Stomach (tissue), 8 donors: ENCODE measurements at regions not wholly inside any gene's neighbourhood (a gene's known extent, or its start where the extent isn't known, plus 50 kb on each side); places are given as distances from the start of the nearest gene placed in this dataset.

Experiments used
- DNase-seq, 2 donors: peaks; one replicate each; pipeline versions ENCODE4 v3.0.0 to v3.0.0-alpha.2; 2013 to 2019
- H3K27ac ChIP-seq, 5 donors: fragments of 200-600 bp in 4 of 5; sonication (generic) in 4 of 5; one replicate each; pipeline ENCODE4 v1.5.1; 2013 to 2019; ENCODE audit warnings: mild to moderate bottlenecking in 1 of 5, moderate library complexity in 1 of 5
- H3K27me3 ChIP-seq, 3 donors: fragments of 200-600 bp; sonication (generic); one replicate each; pipeline ENCODE4 v1.5.1; 2017 to 2019; ENCODE audit warnings: mixed run types in 1 of 3
- H3K36me3 ChIP-seq, 4 donors: fragments of 200-600 bp; sonication (generic); 1 replicate in 3 of 4; 2 replicates in 1 of 4; pipeline ENCODE4 v1.5.1; 2016 to 2019
- H3K4me1 ChIP-seq, 4 donors: fragments of 200-600 bp; sonication (generic); one replicate each; pipeline ENCODE4 v1.5.1; 2016 to 2019
- H3K4me3 ChIP-seq, 4 donors: fragments of 200-600 bp; sonication (generic) in 3 of 4; one replicate each; pipeline ENCODE4 v1.5.1; 2016 to 2019; ENCODE audit warnings: mild to moderate bottlenecking in 1 of 4
- H3K9me3 ChIP-seq, 4 donors: fragments of 200-600 bp; sonication (generic); one replicate each; pipeline ENCODE4 v1.5.1; 2016 to 2019
- EP300 ChIP-seq: sonication (generic); formaldehyde crosslinking; IDR thresholded peaks from one replicate; pipeline ENCODE4 v1.6.1; 2017; ENCODE audit warnings: antibody characterized with exemption
- POLR2A ChIP-seq, 4 donors: fragments of 450-650 bp; IDR thresholded peaks; one replicate each; pipeline ENCODE4 v1.6.1; 2016; ENCODE audit warnings: antibody characterized with exemption in 4 of 4, control low read depth in 2 of 4, mild to moderate bottlenecking in 1 of 4, moderate library complexity in 1 of 4
- POLR2AphosphoS5 ChIP-seq, 3 donors: sonication (generic); formaldehyde crosslinking; IDR thresholded peaks; one replicate each; pipeline ENCODE4 v1.6.1; 2016; ENCODE audit warnings: antibody characterized with exemption in 3 of 3
- WGBS, 5 donors: extraction: QIAGEN DNeasy Blood & Tissue Kit in 3 of 5; methylation state at CpG; one replicate each; pipeline versions ENCODE4 v1.1.5 to v1.1.7; 2013 to 2018; 5-methylcytosine and 5-hydroxymethylcytosine counted together
- intact Hi-C: fragments of 100-400 bp; cut with DNase I; formaldehyde crosslinking; loops from one replicate; pipeline ENCODE4 v1.15.1; 2023; ENCODE audit warnings: low total_unique reads
- TF ChIP-seq, protein P1 (sequence below), 7 experiments: fragments of 450-650 bp in 4 of 7; fragments of 200-600 bp in 3 of 7; sonication (generic) in 3 of 7; IDR thresholded peaks; one replicate each; pipeline ENCODE4 v1.5.1; 2016 to 2019; ENCODE audit warnings: antibody characterized with exemption in 7 of 7, control low read depth in 2 of 7, mild to moderate bottlenecking in 1 of 7
- donor health status: healthy with polysubstance abuse.
- donor health status: Bipolar disorder and iron deficiency.
- donor health status: healthy.

DNA sequence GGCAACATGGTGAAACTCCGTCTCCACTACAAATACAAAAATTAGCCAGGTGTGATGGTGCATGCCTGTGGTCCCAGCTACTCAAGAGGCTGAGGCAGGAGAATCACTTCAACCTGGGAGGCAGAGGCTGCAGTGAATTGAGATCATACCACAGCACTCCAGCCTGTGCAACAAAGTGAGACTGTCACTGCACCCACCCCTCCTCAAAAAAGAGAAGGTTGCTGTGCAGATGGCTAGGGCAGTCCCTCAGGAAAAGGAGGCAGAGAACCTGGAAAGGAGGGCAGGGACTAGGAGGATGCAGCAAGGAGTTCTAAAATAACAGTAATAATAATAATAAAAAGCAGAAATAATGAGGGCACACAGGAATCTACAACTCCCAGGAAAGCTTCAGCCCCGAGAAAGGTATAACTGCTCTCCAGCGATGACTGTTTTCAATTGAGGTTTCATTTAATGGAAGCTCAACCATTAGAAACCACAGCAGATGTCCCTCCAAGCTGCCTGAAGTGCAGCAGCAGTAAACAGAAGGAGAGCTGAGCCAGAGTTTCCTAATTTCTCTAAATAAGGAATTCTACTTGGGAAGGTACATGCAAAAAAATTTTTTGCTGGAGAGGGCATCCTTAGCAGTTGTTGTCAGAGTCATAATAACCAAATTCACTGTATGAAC is 326.5 kb downstream of the GATA3 start:
- intact Hi-C loops: no loop called here
- H3K4me1 ChIP-seq: peaks cover 0 to 5% (median 0%) of the 10 kb centered on the region in 4 donors
- DNase-seq: no peak
- no peaks in the 10 kb centered on the region for H3K9me3 ChIP-seq
- no peak for TF ChIP-seq POLR2A (IDR thresholded peaks at IDR 0.05)
- no peak for TF ChIP-seq EP300
- TF ChIP-seq, protein P1, sequence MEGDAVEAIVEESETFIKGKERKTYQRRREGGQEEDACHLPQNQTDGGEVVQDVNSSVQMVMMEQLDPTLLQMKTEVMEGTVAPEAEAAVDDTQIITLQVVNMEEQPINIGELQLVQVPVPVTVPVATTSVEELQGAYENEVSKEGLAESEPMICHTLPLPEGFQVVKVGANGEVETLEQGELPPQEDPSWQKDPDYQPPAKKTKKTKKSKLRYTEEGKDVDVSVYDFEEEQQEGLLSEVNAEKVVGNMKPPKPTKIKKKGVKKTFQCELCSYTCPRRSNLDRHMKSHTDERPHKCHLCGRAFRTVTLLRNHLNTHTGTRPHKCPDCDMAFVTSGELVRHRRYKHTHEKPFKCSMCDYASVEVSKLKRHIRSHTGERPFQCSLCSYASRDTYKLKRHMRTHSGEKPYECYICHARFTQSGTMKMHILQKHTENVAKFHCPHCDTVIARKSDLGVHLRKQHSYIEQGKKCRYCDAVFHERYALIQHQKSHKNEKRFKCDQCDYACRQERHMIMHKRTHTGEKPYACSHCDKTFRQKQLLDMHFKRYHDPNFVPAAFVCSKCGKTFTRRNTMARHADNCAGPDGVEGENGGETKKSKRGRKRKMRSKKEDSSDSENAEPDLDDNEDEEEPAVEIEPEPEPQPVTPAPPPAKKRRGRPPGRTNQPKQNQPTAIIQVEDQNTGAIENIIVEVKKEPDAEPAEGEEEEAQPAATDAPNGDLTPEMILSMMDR (IDR thresholded peaks at IDR 0.05): no peak
- no peak for TF ChIP-seq POLR2AphosphoS5 (IDR thresholded peaks at IDR 0.05)
- no peak overlapping the region for H3K4me3 ChIP-seq
- 81 to 96% (median 86%) methylated on average over 3 of the region's 3 CpGs for WGBS, 5 donors
- H3K27ac ChIP-seq: no peak overlapping the region
- H3K36me3 ChIP-seq: no peaks in the 10 kb centered on the region
- H3K27me3 ChIP-seq: no peaks in the 10 kb centered on the region

DNA sequence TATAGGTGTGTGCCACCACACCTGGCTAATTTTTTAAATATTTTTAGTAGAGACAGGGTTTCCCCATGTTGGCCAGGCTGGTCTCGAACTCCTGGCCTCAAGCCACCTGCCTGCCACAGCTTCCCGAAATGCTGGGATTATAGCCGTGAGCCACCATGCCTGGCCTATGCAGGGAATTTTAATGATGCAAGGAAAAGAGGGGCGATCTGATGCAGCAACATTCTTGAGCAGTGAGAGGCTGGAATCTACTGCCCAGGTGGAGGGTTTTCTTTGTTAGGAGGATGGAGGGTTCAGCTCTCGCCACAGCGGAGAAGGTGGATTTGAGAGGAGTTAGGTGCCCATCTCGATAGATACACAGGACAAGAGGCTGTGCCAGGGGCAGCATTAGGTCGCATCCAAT is 332.3 kb downstream of the GATA3 start:
- H3K36me3 ChIP-seq: no peaks in the 10 kb centered on the region
- WGBS, 5 donors: 91 to 96% (median 95%) methylated on average over 7 to 8 of the region's 8 CpGs
- intact Hi-C loops: no loop called here
- H3K4me1 ChIP-seq: no peaks in the 10 kb centered on the region
- TF ChIP-seq EP300: no peak
- TF ChIP-seq POLR2A (IDR thresholded peaks at IDR 0.05): no peak
- TF ChIP-seq, protein P1 (IDR thresholded peaks at IDR 0.05): no peak
- TF ChIP-seq POLR2AphosphoS5 (IDR thresholded peaks at IDR 0.05): no peak
- no peaks in the 10 kb centered on the region for H3K27me3 ChIP-seq
- H3K27ac ChIP-seq: no peak overlapping the region
- no peak for DNase-seq
- no peak overlapping the region for H3K4me3 ChIP-seq
- no peaks in the 10 kb centered on the region for H3K9me3 ChIP-seq

DNA sequence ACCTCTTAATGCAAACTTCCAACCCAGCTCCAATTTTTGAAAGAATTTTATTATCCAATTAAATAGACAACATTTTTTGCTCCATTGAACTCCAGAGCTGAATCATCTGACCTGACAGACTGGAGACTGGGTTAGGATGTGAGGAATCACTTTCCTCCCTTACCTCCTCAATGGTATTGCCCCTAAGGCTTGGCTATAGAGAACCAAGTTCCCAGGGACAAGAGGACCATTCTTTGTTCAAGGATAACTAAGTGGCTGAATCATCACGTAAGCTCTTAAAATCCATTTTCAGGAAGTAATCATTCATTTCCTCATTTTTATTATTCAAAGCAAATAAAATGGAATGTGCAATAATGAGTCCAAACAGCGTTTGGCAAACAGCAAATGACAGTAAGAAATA is 335.1 kb downstream of the GATA3 start:
- H3K36me3 ChIP-seq: no peaks in the 10 kb centered on the region
- no peak for TF ChIP-seq EP300
- TF ChIP-seq, protein P1 (IDR thresholded peaks at IDR 0.05): no peak
- TF ChIP-seq POLR2A (IDR thresholded peaks at IDR 0.05): no peak
- TF ChIP-seq POLR2AphosphoS5 (IDR thresholded peaks at IDR 0.05): no peak
- H3K4me1 ChIP-seq: no peaks in the 10 kb centered on the region
- no peak for DNase-seq
- H3K27me3 ChIP-seq: peaks cover 0 to 7% (median 0%) of the 10 kb centered on the region in 3 donors
- H3K9me3 ChIP-seq: no peaks in the 10 kb centered on the region
- intact Hi-C loops: no loop called here
- H3K27ac ChIP-seq: no peak overlapping the region
- no peak overlapping the region for H3K4me3 ChIP-seq
- 55 to 73% (median 64%) methylated on average over 2 of the region's 2 CpGs for WGBS, 5 donors

DNA sequence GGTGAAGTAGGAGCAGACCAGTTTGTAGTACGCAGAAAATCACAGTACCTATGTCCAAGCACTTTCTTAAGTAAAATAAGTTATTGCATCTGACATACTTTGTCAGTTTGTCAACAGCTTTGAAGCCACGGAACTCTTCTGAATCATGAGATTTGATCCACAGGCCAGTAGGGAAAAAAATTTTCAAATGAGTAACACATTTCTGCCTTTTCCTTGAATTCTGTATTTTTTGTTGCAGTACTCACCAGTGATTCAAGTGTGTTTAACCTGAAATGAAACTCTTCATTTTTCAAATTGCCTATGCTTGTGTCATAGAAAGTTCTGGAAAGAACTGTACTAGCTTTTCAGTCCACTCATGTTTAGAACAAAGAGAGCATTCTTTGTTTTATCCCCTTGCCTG is 337.7 kb downstream of the GATA3 start:
- no peak overlapping the region for H3K4me3 ChIP-seq
- peaks cover 0 to 7% (median 0%) of the 10 kb centered on the region in 3 donors for H3K27me3 ChIP-seq
- 76 to 90% (median 81%) methylated on average over 2 of the region's 2 CpGs for WGBS, 5 donors
- H3K36me3 ChIP-seq: no peaks in the 10 kb centered on the region
- H3K4me1 ChIP-seq: no peaks in the 10 kb centered on the region
- TF ChIP-seq POLR2AphosphoS5 (IDR thresholded peaks at IDR 0.05) (no peak), EP300 (no peak), POLR2A (IDR thresholded peaks at IDR 0.05) (no peak)
- TF ChIP-seq, protein P1 (IDR thresholded peaks at IDR 0.05): no peak
- DNase-seq: no peak
- intact Hi-C loops: no loop called here
- H3K27ac ChIP-seq: no peak overlapping the region
- H3K9me3 ChIP-seq: no peaks in the 10 kb centered on the region
